AG10803 (cell line): ENCODE measurements at regions not wholly inside any gene's neighbourhood (a gene's known extent, or its start where the extent isn't known, plus 50 kb on each side); places are given as distances from the start of the nearest gene placed in this dataset.

Experiments
- DNase-seq: peaks from one replicate; pipeline ENCODE4 v3.0.0; 2010; ENCODE audit warnings: low read depth
- H3K4me3 ChIP-seq: 2 replicates; pipeline ENCODE4 v1.5.1; 2011; ENCODE audit warnings: mild to moderate bottlenecking, low read length, control low read depth
- TF ChIP-seq, protein P1 (sequence below): conservative IDR thresholded peaks from 2 replicates; pipeline ENCODE4 v1.5.1; 2011; ENCODE audit warnings: mild to moderate bottlenecking, low read length, control low read depth, inconsistent platforms

DNA sequence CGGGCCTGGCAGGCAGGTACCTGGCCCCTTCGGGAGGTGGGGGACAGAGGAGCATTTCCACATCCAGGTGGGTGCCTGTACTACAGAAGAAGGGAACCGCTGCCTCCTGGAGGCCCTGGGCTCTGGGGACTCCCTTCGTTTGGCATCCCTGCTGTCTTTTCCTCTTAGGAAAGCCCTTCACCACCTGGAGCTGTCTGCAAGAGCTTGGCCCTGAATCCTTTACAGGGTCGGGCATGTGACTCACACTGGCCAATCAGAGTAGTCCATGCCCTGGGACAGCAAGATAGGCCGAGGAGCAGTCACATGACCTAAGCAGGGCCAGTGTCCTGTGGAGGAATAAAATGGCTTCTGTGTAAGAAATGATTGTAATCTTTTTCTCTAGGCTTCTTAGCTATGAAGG lies 224.9 kb downstream of the ANKRD60 start:
- DNase-seq, result no peak
- TF ChIP-seq, protein P1, sequence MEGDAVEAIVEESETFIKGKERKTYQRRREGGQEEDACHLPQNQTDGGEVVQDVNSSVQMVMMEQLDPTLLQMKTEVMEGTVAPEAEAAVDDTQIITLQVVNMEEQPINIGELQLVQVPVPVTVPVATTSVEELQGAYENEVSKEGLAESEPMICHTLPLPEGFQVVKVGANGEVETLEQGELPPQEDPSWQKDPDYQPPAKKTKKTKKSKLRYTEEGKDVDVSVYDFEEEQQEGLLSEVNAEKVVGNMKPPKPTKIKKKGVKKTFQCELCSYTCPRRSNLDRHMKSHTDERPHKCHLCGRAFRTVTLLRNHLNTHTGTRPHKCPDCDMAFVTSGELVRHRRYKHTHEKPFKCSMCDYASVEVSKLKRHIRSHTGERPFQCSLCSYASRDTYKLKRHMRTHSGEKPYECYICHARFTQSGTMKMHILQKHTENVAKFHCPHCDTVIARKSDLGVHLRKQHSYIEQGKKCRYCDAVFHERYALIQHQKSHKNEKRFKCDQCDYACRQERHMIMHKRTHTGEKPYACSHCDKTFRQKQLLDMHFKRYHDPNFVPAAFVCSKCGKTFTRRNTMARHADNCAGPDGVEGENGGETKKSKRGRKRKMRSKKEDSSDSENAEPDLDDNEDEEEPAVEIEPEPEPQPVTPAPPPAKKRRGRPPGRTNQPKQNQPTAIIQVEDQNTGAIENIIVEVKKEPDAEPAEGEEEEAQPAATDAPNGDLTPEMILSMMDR, result no peak
- H3K4me3 ChIP-seq, result no peak overlapping the region

DNA sequence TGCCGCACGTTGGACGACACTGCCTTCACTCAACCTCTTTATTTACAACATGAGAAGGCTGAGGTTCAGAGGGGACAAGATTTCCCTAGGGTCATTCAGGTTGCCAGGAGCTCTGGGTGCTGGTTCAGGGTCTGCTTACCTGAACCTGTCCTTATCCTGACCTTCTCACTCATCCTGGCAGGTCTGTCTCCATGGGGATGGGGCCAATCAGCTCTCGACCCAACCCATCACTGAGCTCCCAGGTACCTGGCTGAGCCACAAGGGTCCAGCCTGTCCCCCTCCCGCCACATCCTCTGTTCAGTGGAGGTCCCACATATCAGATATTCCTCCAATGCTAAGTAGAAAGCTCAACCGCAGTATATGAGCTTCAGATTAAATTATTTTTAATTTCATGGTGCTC lies 225.6 kb downstream of the ANKRD60 start:
- TF ChIP-seq, protein P1, result no peak
- no peak overlapping the region for H3K4me3 ChIP-seq
- no peak for DNase-seq

DNA sequence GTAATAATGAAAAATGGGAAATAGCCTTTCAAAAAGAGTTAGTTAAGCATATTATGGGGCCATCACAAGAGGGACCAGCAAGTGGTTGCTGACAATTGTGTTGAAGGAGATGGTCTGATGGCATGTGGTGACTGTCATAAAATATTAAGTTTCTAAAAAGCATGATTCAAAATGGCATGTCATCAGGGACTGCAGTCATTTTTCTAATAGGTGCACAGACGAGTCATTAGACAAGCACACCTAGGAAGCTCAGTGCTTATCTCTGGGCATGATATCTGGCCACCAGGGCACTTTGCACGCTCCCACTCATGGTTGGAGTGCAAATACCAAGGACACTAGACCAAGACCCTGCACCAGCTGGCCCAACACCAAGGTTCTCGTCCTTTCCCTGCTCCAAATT lies 226.5 kb downstream of the ANKRD60 start:
- no peak for DNase-seq
- no peak overlapping the region for H3K4me3 ChIP-seq
- TF ChIP-seq, protein P1, result no peak

DNA sequence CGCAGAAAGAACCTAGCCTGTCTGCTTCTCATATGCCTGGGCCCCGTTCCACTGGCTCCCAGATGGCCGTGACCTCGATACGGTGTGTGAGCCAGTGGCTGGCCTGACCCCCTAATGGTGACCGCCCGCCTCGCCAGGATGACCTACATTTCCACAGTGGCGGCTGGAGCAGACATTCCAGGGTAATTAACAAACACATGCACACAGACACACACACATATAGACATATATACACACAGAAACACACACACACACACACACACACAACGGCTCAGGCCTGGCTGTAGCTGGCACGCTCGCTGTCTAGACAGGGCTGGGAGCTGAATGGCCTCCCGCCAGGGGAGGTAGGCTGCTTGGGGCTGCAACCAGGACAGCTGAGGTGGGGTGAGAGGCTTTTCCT lies 227.1 kb downstream of the ANKRD60 start:
- no peak overlapping the region for H3K4me3 ChIP-seq
- TF ChIP-seq, protein P1, result no peak
- DNase-seq, result peak; percentile 36

DNA sequence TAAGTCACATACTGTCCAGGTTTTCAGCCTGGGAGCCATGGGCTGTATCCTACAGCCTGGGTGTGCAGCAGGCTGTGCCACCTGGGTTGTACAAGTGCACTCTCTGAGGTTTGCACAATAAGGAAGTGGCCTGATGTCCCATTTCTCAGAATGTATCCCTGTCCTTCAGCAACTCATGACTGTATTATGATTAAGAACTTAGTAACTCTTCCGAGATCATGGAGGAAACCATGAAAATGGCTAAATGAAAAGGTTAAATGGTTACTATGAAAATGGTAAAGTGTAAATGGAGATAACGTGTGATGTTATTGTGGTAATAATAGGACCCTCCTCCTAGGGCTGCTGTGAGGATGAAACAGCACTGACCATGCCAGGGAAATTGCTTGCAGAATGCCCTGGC lies 227.6 kb downstream of the ANKRD60 start:
- H3K4me3 ChIP-seq, result no peak overlapping the region
- no peak for DNase-seq
- TF ChIP-seq, protein P1, result no peak

DNA sequence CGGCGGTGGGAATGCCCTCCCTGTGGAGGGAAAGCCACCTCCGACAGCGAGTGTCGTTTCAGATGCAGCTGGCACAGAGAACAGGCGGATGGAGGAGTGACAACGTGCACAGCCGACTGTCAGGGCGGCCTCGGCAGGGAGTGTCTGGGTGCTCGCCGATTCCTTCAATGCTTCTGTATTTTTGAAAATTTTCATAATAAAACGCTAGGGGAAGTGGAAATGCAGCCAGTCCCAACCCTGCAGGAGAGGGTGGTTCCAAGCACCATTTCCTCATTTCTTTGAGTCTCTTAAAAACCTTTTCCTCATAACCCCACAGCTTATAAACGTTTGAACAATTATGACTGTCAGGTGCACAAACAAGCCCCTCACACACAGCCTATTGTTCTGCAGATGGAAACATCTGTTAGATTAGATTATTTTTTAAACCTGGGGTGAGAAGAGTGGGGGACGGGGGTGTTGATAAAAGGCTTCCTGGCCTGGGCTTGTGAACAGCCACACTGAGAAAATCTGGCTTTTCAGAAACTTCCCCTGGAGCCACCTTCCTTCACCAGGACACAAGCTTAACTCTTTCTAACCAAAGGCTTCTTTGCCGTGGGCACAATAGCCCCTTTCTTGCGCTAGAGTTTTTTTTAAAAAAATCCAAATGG lies 228.9 kb downstream of the ANKRD60 start:
- no peak for DNase-seq
- H3K4me3 ChIP-seq, result no peak overlapping the region
- TF ChIP-seq, protein P1, result 0 out of 2 replicates have a peak, but pooled peaks have one; percentile 6

DNA sequence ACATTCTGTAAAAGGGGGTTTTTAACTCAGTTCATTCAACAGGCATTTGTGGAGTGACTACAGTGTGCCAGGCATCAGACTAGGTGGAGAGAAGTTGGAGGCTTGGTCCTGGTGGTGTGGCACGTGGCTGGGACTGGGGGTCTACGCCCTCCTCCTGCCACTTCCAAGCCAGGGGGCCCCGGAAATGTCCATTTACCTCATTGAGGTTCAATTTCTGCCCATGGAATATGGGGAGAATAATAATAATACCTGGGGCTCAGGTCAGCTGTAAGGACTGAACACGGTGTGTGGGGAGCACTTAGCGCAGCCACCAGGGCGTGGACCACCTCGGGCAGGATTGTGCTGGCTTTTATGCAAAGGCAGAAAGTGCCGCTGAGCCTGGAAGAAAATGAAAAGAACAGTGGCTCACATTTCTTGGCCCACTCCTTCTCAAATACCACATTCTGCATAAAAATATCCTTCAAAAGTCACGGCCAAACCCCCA lies 229.4 kb downstream of the ANKRD60 start:
- H3K4me3 ChIP-seq, result no peak overlapping the region
- DNase-seq, result no peak
- TF ChIP-seq, protein P1, result no peak
